ENCODE measurements at regions not wholly inside any gene's neighbourhood (a gene's known extent, or its start where the extent isn't known, plus 50 kb on each side); places are given as distances from the start of the nearest gene placed in this dataset.
"Not testable (repeated sequence)": the region's sequence is repeated elsewhere in the genome, so short reads cannot be mapped to it uniquely, and the experiment has no call there.

DNA sequence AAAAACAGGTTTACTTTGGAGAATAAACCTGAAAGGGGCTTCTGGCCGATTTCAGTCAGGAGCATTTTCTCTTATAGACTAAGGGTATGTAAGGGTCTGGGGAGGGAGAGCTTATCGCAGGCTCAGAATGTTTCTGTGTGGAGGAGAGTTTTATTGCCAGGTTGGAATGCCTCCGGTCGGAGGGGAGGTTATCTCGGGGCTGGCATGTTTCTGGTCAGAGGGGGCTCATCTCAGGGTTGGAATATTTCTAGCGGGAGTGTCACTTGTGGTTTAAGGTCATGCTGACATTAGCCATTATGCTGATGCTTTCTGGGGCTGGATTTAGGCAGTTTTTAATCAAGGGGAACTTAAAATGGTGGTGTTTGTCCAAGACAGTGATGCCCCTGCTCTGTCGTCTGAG lies 333.6 kb downstream of the METTL4 start:
- H3K4me3 ChIP-seq (ENCODE audit: control insufficient read depth, low read depth, low read length) = no peak overlapping the region
- no peak for DNase-seq (ENCODE audit: low read depth)

DNA sequence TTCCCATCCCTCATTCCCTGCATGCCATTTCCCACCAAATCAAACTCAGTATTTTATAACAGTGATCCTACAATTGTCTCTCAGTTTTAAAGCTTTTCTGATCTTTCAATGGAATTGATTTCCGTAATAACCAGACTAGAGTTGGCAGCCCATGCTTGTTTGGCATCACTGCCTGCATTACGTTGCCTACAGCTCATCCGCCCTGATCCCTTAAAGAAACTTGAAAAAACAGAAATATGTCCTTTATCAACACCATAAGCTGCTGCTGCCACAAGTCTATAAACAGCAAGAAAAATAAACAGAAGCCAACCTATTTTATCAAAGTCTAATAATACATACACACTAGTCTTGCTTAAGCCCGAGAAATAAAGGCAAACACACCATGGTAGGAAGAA lies 331.0 kb downstream of the METTL4 start:
- DNase-seq (ENCODE audit: low read depth) = peak; percentile 7
- H3K4me3 ChIP-seq (ENCODE audit: control insufficient read depth, low read depth, low read length) = no peak overlapping the region
- TF ChIP-seq, protein P1, sequence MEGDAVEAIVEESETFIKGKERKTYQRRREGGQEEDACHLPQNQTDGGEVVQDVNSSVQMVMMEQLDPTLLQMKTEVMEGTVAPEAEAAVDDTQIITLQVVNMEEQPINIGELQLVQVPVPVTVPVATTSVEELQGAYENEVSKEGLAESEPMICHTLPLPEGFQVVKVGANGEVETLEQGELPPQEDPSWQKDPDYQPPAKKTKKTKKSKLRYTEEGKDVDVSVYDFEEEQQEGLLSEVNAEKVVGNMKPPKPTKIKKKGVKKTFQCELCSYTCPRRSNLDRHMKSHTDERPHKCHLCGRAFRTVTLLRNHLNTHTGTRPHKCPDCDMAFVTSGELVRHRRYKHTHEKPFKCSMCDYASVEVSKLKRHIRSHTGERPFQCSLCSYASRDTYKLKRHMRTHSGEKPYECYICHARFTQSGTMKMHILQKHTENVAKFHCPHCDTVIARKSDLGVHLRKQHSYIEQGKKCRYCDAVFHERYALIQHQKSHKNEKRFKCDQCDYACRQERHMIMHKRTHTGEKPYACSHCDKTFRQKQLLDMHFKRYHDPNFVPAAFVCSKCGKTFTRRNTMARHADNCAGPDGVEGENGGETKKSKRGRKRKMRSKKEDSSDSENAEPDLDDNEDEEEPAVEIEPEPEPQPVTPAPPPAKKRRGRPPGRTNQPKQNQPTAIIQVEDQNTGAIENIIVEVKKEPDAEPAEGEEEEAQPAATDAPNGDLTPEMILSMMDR (IDR thresholded peaks at IDR 0.05; ENCODE audit: control insufficient read depth, insufficient read depth, low read depth, low read length, missing control alignments) = no peak

More for the DNA sequence above, 333.6 kb downstream of the METTL4 start:
- TF ChIP-seq, protein P1 (IDR thresholded peaks at IDR 0.05; ENCODE audit: control insufficient read depth, insufficient read depth, low read depth, low read length, missing control alignments) = no peak

DNA sequence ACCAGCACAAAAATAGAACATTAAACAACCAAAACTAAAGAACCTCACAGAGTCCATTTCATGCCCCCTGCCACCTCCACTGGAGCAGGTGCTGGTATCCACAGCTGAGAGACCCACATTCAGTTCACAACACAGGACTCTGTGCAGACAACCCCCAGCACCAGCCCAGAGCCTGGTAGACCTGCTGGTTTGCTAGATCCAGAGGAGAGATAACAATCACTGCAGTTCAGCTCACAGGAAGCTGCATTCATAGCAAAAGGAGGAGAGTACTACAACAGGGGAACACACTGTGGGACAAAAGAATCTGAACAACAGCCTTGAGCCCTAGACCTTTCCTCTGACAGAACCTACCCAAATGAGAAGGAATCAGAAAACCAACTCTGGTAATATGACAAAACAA lies 326.7 kb downstream of the METTL4 start:
- TF ChIP-seq, protein P1 (IDR thresholded peaks at IDR 0.05; ENCODE audit: control insufficient read depth, insufficient read depth, low read depth, low read length, missing control alignments) = no peak
- no peak overlapping the region for H3K4me3 ChIP-seq (ENCODE audit: control insufficient read depth, low read depth, low read length)
- DNase-seq (ENCODE audit: low read depth) = no peak

DNA sequence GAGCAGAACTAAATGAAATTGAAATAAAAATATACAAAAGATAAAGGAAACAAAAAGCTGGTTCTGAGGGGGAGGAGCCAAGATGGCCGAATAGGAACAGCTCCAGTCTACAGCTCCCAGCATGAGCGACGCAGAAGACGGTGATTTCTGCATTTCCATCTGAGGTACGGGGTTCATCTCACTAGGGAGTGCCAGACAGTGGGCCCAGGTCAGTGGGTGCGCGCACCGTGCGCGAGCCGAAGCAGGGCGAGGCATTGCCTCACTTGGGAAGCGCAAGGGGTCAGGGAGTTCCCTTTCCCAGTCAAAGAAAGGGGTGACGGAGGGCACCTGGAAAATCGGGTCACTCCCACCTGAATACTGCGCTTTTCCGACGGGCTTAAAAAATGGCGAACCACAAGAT lies 324.2 kb downstream of the METTL4 start:
- DNase-seq (ENCODE audit: low read depth); H3K4me3 ChIP-seq (ENCODE audit: control insufficient read depth, low read depth, low read length): not testable (repeated sequence)

DNA sequence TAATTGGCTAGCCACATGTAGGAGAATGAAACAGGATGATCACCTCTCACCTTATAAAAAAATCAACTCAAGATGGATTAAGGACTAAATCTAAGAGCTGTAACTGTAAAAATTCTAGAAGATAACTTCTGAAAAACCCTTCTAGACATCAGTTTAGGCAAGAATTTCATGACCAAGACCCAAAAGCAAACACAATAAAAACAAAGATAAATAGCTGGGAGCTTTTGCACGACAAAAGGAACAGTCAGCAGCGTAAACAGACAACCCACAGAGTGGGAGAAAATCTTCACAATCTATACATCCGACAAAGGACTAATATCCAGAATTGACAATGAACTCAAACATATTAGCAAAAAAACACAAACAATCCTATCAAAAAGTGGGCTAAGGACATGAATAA lies 316.3 kb downstream of the METTL4 start:
- TF ChIP-seq, protein P1 (IDR thresholded peaks at IDR 0.05; ENCODE audit: control insufficient read depth, insufficient read depth, low read depth, low read length, missing control alignments) = no peak
- no peak overlapping the region for H3K4me3 ChIP-seq (ENCODE audit: control insufficient read depth, low read depth, low read length)
- no peak for DNase-seq (ENCODE audit: low read depth)

DNA sequence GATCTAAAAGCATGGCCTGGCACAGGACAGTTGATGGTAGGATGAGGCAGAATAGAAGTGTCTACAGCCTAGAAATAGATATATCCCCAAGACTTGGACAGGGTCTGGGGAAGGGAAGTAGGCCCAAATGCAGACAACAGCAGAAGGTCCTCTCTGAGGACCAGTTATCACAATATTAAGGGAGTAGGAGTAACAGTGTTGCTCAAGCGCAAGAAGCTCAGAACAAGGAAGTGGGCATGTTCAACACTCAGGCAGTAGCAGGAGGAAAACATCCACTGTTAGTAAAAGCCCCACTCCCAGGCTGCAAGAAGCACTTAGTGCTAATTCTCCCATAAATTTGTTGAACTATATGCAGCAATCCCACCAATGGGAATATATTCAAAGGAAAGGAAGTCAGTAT lies 314.7 kb downstream of the METTL4 start:
- DNase-seq (ENCODE audit: low read depth) = no peak
- no peak overlapping the region for H3K4me3 ChIP-seq (ENCODE audit: control insufficient read depth, low read depth, low read length)
- TF ChIP-seq, protein P1 (IDR thresholded peaks at IDR 0.05; ENCODE audit: control insufficient read depth, insufficient read depth, low read depth, low read length, missing control alignments) = no peak

DNA sequence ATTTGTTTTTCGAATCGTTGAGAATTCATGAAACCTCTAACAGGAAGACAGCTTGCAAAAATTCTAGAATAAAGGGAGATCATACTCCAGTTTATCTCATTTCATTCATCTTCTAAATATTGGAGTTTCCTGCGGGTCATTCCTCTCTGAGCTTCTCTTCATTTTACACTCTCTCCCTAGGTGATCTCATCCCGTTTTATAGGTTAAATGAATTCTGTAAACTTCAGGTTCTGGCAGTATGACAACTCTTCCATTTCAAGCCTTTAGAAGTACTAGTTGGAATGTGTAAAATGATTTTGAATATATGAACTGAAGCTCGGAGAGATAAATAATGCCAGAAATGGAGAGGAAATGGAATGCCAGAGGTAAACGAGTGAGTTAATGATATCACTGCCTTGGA lies 312.4 kb downstream of the METTL4 start:
- no peak overlapping the region for H3K4me3 ChIP-seq (ENCODE audit: control insufficient read depth, low read depth, low read length)
- no peak for DNase-seq (ENCODE audit: low read depth)
- TF ChIP-seq, protein P1 (IDR thresholded peaks at IDR 0.05; ENCODE audit: control insufficient read depth, insufficient read depth, low read depth, low read length, missing control alignments) = no peak

Data from AG09309 (cell line).